ENCODE measurements at regions not wholly inside any gene's neighbourhood (a gene's known extent, or its start where the extent isn't known, plus 50 kb on each side); places are given as distances from the start of the nearest gene placed in this dataset.

- DNase-seq (ENCODE audit: low read depth): no peak
- no peak overlapping the region for H3K4me3 ChIP-seq (ENCODE audit: control insufficient read depth, low read depth, low read length)
- TF ChIP-seq CTCF (IDR thresholded peaks at IDR 0.05; ENCODE audit: control insufficient read depth, insufficient read depth, low read depth, low read length, missing control alignments): no peak
Observed at GRCh38 chr12:115335594-115335993, 651.6 kb upstream of the TBX3 start.

- no peak for DNase-seq (ENCODE audit: low read depth)
- TF ChIP-seq CTCF (IDR thresholded peaks at IDR 0.05; ENCODE audit: control insufficient read depth, insufficient read depth, low read depth, low read length, missing control alignments): no peak
- no peak overlapping the region for H3K4me3 ChIP-seq (ENCODE audit: control insufficient read depth, low read depth, low read length)
Observed at GRCh38 chr12:115335048-115335447, 651.1 kb upstream of the TBX3 start.

GRCh38 chr12:115332945-115333344 is 649.0 kb upstream of the TBX3 start:
- H3K4me3 ChIP-seq (ENCODE audit: control insufficient read depth, low read depth, low read length): no peak overlapping the region
- TF ChIP-seq CTCF (IDR thresholded peaks at IDR 0.05; ENCODE audit: control insufficient read depth, insufficient read depth, low read depth, low read length, missing control alignments): no peak
- no peak for DNase-seq (ENCODE audit: low read depth)

- TF ChIP-seq CTCF (IDR thresholded peaks at IDR 0.05; ENCODE audit: control insufficient read depth, insufficient read depth, low read depth, low read length, missing control alignments): no peak
- no peak overlapping the region for H3K4me3 ChIP-seq (ENCODE audit: control insufficient read depth, low read depth, low read length)
- DNase-seq (ENCODE audit: low read depth): no peak
Observed at GRCh38 chr12:115325858-115326257, 641.9 kb upstream of the TBX3 start.

GRCh38 chr12:115324949-115325593 is 641.1 kb upstream of the TBX3 start:
- TF ChIP-seq CTCF (IDR thresholded peaks at IDR 0.05; ENCODE audit: control insufficient read depth, insufficient read depth, low read depth, low read length, missing control alignments): no peak
- no peak overlapping the region for H3K4me3 ChIP-seq (ENCODE audit: control insufficient read depth, low read depth, low read length)
- DNase-seq (ENCODE audit: low read depth): no peak

GRCh38 chr12:115323223-115323905 is 639.4 kb upstream of the TBX3 start:
- no peak for DNase-seq (ENCODE audit: low read depth)
- TF ChIP-seq CTCF (IDR thresholded peaks at IDR 0.05; ENCODE audit: control insufficient read depth, insufficient read depth, low read depth, low read length, missing control alignments): no peak
- H3K4me3 ChIP-seq (ENCODE audit: control insufficient read depth, low read depth, low read length): no peak overlapping the region
